GM06990 (cell line): ENCODE measurements at regions not wholly inside any gene's neighbourhood (a gene's known extent, or its start where the extent isn't known, plus 50 kb on each side); places are given as distances from the start of the nearest gene placed in this dataset.

Experiments
- DNase-seq: peaks from one replicate; pipeline ENCODE4 v3.0.0-alpha.2; 2011; ENCODE audit not compliant: insufficient read length; ENCODE audit errors: extremely low read depth
- H3K27me3 ChIP-seq: replicated peaks from 2 replicates; pipeline ENCODE4 v1.6.0; 2011; ENCODE audit warnings: low read length; ENCODE audit not compliant: control insufficient read depth, insufficient read depth
- H3K36me3 ChIP-seq: 2 replicates; pipeline ENCODE4 v1.5.1; 2011; ENCODE audit warnings: low read length; ENCODE audit not compliant: control insufficient read depth, insufficient read depth
- H3K4me3 ChIP-seq: replicated peaks from 2 replicates; pipeline ENCODE4 v1.5.1; 2011; ENCODE audit warnings: low read depth, mild to moderate bottlenecking, control low read depth, low read length
- CTCF ChIP-seq: IDR thresholded peaks from 2 replicates; pipeline ENCODE4 v1.5.1; 2011; ENCODE audit warnings: low read length, control low read depth, mild to moderate bottlenecking, inconsistent platforms; ENCODE audit not compliant: insufficient read depth, poor library complexity, severe bottlenecking

- no peaks in the 10 kb centered on the region for H3K27me3 ChIP-seq
Observed at GRCh38 chr18:73735836-73736235, 411.8 kb downstream of the FBXO15 start.

GRCh38 chr18:73733806-73734314 is 413.8 kb downstream of the FBXO15 start:
- no peak for TF ChIP-seq CTCF
- Histone ChIP-seq H3K36me3 (no peaks in the 10 kb centered on the region), H3K4me3 (no peak overlapping the region), H3K27me3 (no peaks in the 10 kb centered on the region)
- no peak for DNase-seq

More at GRCh38 chr18:73735836-73736235, 411.8 kb downstream of the FBXO15 start:
- no peak overlapping the region for H3K4me3 ChIP-seq
- no peak for DNase-seq
- no peak for TF ChIP-seq CTCF
- no peaks in the 10 kb centered on the region for H3K36me3 ChIP-seq

GRCh38 chr18:73733376-73733775 is 414.3 kb downstream of the FBXO15 start:
- no peak for TF ChIP-seq CTCF
- Histone ChIP-seq H3K27me3 (no peaks in the 10 kb centered on the region), H3K36me3 (no peaks in the 10 kb centered on the region), H3K4me3 (no peak overlapping the region)
- no peak for DNase-seq

GRCh38 chr18:73728657-73729056 is 419.0 kb downstream of the FBXO15 start:
- Histone ChIP-seq H3K4me3 (no peak overlapping the region), H3K36me3 (no peaks in the 10 kb centered on the region), H3K27me3 (no peaks in the 10 kb centered on the region)
- no peak for TF ChIP-seq CTCF
- no peak for DNase-seq

GRCh38 chr18:73724958-73725357 is 422.7 kb downstream of the FBXO15 start:
- H3K4me3 ChIP-seq: no peak overlapping the region
- H3K27me3 ChIP-seq: no peaks in the 10 kb centered on the region
- no peak for DNase-seq
- no peak for TF ChIP-seq CTCF
- H3K36me3 ChIP-seq: no peaks in the 10 kb centered on the region

GRCh38 chr18:73719611-73720010 is 428.0 kb downstream of the FBXO15 start:
- DNase-seq: no peak
- no peak overlapping the region for H3K4me3 ChIP-seq
- no peak for TF ChIP-seq CTCF

More at GRCh38 chr18:73719611-73720010, 428.0 kb downstream of the FBXO15 start:
- Histone ChIP-seq H3K27me3 (no peaks in the 10 kb centered on the region), H3K36me3 (no peaks in the 10 kb centered on the region)
